ENCODE measurements at regions not wholly inside any gene's neighbourhood (a gene's known extent, or its start where the extent isn't known, plus 50 kb on each side); places are given as distances from the start of the nearest gene placed in this dataset.

- TF ChIP-seq EZH2 (IDR thresholded peaks at IDR 0.05; ENCODE audit: insufficient read depth, poor library complexity, severe bottlenecking) (no peak), EZH2phosphoT487 (IDR thresholded peaks at IDR 0.05; ENCODE audit: insufficient read depth, low read depth) (no peak)
Measured at GRCh38 chr9:87085521-87085920, 138.2 kb upstream of the GAS1 start.
